Activated gamma-delta T cell (primary cell): ENCODE measurements at regions not wholly inside any gene's neighbourhood (a gene's known extent, or its start where the extent isn't known, plus 50 kb on each side); places are given as distances from the start of the nearest gene placed in this dataset.
"Not testable (repeated sequence)": the region's sequence is repeated elsewhere in the genome, so short reads cannot be mapped to it uniquely, and the experiment has no call there.

Experiments used
- DNase-seq: peaks from one replicate; lab custom pipeline; 2025; lab: John Stamatoyannopoulos, UW

GRCh38 chr6:140661691-140662090 lies 1287.2 kb upstream of the CITED2 start:
- DNase-seq = no peak

GRCh38 chr6:140660295-140660694 lies 1285.8 kb upstream of the CITED2 start:
- no peak for DNase-seq

DNA sequence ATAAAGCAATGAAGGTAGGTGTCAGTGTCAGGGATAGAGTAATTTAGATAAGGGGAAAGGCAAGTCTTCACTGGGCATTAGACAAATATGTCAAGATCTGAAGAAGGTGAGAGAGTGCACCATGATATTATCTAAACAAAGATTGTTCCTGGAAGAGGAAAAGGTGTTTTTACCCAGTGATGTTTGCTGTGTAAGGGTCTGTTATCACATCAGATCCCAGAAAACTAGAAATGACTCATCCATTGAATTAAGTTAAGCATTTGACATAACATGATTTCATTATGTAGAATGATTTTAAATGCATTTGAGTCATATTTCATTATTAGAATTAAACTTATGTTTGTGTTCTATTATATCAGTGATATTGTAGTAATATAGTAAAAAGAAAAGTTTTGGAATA lies 1279.5 kb upstream of the CITED2 start:
- no peak for DNase-seq

DNA sequence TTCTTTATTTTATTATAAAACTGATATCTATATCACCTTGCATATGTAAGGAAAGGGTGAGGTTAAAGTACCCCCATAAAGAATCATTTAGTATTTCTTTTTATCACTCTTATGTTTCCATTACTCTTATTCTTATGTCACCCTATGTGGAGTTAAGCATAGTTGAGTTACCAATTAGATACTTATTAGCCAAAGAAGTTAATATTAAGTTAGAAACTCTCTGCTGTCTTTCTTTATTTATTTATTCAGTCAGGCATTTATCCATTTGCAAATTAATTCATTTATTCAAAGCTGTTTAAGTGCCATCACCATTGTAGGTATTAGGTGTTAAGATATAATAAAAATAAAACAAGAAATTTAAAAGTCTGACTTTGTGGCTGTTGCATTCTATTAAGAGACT lies 1279.1 kb upstream of the CITED2 start:
- DNase-seq = no peak

GRCh38 chr6:140649502-140649901 lies 1275.1 kb upstream of the CITED2 start:
- DNase-seq = not testable (repeated sequence)

DNA sequence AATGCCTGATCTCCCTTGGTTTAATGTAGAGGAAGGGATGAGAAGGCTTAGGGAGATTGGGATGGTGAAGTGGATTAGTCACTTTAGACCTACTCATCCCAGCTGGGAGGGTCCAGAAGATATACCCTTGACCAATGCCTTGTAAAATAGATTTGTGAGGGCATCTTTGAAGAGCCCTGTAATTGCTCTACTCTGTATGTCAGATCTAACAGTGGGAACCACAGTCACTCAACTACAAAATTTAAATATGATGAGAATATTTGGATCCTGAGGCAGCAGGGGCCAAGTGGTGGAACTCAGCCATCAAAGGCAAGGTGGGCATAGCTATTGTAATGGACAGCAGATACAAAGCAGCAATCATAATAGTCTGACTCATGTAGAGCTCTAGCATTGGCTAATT lies 1272.9 kb upstream of the CITED2 start:
- DNase-seq = not testable (repeated sequence)

GRCh38 chr6:140644017-140644416 lies 1269.6 kb upstream of the CITED2 start:
- no peak for DNase-seq

DNA sequence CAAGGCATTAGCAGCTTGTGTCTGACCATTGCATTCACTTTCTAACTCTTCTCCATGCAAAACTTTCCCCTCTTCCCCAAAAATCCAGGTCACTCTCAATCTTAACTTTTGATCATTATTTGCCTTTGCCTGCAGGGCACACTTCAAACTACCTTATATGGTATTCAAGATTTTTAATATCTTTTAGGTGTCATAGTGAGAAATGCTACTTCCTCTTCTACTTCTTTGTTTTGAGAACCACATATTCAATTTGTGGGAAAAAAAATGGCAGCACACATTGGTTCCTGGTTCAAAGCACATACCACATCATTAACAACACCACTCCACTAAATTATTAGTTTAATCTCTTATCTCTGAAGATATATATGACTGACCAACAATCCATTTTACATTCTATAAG lies 1267.0 kb upstream of the CITED2 start:
- no peak for DNase-seq

DNA sequence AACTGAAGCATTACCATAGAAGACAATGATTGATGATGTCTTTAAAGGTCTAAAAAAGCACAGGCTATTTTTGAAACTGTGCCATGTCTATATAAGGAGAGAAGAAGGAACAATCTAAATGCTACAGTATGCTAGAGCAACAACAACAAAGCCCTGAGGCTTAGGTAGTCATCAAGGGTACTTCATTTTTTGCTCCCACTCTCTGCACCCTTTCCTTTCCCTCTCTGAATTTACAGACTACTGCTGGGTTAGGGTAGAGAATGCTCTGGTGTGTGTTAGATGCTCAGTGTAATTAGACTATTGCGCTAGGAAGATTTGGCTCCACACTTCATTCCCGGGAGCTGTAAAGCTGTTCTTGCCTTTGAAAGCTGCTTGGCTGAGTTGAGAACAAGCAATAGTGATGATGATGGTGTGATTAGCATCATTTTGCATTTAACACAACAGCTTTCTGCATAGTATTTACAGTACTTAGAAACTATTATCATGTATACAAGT lies 1262.5 kb upstream of the CITED2 start:
- no peak for DNase-seq

DNA sequence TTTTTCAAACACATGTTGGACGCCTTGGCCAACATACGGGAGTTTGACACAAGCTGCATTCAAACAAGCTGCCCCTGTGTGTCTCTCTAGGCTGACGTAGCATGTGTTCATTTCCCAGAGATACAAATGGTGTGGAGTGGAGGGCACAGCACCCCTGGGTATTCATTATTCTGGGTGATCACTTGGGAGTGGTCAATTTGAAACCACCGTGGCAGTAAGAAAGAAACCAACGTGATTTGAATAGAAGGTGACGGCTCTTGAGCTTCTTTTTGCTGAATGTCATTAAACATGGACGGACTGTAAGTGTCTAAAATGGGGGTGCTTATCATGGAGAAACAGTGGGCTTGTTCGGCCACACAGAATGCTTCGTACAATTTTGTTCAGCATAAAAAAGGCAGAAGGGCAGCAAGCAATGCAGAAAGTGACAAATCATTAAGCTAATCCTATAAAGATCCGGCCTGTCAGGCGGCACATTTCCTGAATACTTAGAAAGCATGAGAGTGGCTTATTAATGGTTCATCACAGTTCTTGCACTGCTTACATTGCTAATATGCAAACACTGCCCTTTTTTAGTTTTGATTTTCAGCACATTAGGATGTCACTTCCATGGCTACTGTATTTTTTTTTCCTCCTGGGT lies 1261.9 kb upstream of the CITED2 start:
- DNase-seq = no peak

- no peak for DNase-seq
Observed at GRCh38 chr6:140627002-140627401, 1252.6 kb upstream of the CITED2 start.

- DNase-seq = no peak
Observed at GRCh38 chr6:140623498-140623897, 1249.0 kb upstream of the CITED2 start.

- DNase-seq = no peak
Observed at GRCh38 chr6:140620496-140620895, 1246.0 kb upstream of the CITED2 start.

DNA sequence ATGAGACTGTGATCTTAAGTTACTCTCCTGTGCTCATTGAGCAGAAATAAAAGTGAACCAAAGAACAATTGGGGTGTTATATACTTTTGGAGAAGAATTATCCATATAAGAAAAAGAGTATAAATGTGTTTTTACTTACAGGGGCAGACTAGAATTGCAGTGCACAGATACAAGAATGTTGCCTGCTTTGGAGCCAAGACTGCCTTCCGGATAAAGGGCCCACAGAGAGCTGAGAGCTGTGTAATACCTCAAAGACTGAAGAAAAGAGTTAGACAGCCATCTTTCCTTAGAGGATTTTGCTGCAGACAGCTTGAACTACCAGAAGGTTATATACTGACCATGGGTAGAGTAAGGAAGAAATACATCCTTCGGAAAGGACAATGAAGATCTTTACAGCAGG lies 1235.5 kb upstream of the CITED2 start:
- no peak for DNase-seq

- no peak for DNase-seq
Observed at GRCh38 chr6:140609321-140609720, 1234.9 kb upstream of the CITED2 start.

- DNase-seq = no peak
Observed at GRCh38 chr6:140604786-140605185, 1230.3 kb upstream of the CITED2 start.

- DNase-seq = no peak
Observed at GRCh38 chr6:140602431-140603248, 1228.2 kb upstream of the CITED2 start.

DNA sequence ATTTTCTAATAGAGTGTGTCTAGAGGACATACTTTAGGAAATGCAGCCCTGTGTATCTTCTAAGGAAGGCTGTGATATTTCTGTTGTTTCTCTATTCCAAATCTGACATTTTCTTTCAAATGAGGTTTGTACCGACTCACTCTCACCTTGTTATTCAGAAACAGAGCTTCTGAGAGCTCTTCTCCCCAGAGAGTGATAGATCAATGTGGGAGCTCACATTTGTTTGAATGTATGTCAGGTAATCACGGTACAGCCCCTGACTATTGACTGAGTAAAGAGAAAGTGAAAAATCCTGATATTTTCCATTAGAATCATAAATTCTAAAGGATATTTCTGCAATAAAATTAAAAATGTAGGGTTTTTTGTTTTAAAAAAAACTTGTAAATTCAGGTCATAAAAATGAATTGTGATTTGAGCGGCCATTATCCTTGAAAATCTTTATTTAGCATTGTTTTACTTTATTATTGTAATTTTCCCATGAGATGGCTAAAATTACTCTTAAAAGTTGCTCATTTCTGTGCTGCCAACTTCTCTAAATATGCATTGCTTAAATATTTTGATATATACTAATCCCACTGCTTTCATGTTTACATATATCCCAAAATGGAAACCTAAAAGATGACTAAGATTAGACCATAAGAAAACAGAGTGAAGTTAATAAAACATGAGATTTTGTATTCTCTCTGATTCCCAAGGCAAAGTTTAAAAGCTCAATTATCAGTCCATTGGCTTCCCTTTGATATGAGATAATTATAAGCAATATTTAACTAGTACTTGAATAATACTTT lies 1226.8 kb upstream of the CITED2 start:
- DNase-seq = no peak

DNA sequence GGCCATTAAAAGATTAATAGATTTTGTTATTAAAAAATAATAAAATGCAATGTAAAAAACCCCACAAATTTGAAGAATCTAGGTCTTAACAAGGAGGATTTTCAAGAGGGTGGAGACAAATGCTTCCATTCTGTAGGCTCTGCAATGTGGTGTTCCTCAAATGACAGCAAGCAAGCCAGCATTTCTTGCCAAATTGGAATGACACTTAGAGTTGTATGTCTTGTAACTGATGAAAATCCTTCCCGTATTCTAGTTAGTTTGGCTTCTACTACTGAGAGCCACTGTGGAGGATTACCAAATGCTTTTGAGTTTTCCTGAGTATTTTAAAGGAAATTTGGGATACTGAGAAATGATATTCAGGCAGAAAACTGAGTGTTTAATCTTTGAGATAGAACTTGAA lies 1225.5 kb upstream of the CITED2 start:
- DNase-seq = no peak

- no peak for DNase-seq
Observed at GRCh38 chr6:140597181-140597580, 1222.7 kb upstream of the CITED2 start.

DNA sequence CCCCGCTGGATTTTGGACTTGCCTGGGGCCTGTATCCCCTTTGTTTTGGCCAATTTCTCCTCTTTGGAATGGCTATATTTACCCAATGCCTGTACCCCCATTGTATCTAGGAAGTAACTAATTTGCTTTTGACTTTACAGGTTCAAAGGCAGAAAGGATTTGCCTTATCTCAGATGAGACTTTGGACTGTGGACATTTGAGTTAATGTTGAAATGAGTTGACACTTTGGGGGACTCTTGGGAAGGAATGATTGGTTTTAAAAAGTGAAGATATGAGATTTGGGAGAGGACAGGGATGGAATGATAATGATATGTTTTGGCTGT lies 1220.3 kb upstream of the CITED2 start:
- no peak for DNase-seq

DNA sequence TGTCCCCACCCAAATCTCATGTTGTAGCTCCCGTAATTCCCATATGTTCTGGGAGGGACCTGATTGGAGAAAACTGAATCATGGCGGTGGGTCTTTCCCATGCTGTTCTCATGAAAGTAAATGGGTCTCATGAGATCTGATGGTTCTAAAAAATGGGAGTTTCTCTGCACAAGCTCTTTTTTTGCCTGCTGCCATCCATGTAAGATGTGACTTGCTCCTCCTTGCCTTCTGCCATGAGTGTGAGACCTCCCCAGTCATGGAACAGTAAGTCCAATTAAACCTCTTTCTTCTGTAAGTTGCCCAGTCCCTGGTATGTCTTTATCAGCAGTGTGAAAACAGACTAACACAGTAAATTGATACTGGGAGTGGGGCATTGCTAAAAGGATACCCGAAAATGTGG lies 1218.4 kb upstream of the CITED2 start:
- no peak for DNase-seq

DNA sequence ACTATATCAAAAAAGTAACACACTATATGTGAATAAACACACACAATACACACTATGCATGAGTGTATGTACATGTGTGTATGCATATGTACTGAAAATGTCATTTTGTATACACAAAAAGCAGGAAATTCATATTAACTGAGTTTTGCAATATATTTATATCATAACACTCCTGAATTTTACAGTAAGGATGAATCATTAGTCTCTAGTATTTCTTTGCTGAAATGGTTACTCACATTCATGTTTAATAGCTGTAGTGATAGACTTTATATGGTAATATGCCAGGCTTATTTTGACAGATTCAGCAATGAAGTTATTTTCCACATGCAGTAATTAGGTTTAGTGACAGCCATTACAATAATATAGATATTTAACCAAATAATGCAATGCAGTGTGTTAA lies 1216.2 kb upstream of the CITED2 start:
- no peak for DNase-seq
